Endothelial cell of umbilical vein (primary cell): ENCODE measurements at regions not wholly inside any gene's neighbourhood (a gene's known extent, or its start where the extent isn't known, plus 50 kb on each side); places are given as distances from the start of the nearest gene placed in this dataset.

ENCODE experiments used
- EZH2 ChIP-seq: IDR thresholded peaks from 2 replicates; pipeline ENCODE4 v1.6.1; 2012; ENCODE audit warnings: borderline replicate concordance, low read depth, mild to moderate bottlenecking, moderate library complexity, low read length, inconsistent platforms; ENCODE audit not compliant: severe bottlenecking
- JUN ChIP-seq: IDR thresholded peaks from 2 replicates; pipeline ENCODE4 v1.6.1; 2011; ENCODE audit warnings: borderline replicate concordance, low read depth; ENCODE audit not compliant: insufficient read length, insufficient read depth
- POLR2A ChIP-seq: IDR thresholded peaks from 2 replicates; pipeline ENCODE4 v1.6.1; 2012; ENCODE audit warnings: low read depth, mild to moderate bottlenecking, control low read depth, low read length
- POLR2AphosphoS5 ChIP-seq: IDR thresholded peaks from 2 replicates; pipeline ENCODE4 v1.6.1; 2012; ENCODE audit warnings: low read depth, mild to moderate bottlenecking, control low read depth, low read length, moderate library complexity; ENCODE audit not compliant: insufficient read depth
- TF ChIP-seq, protein P1 (sequence below), 2 donors: IDR thresholded peaks; 1 replicate in 1 of 2; 2 replicates in 1 of 2; pipeline ENCODE4 v1.5.1; 2011; ENCODE audit warnings: low read length in 2 of 2, mild to moderate bottlenecking in 2 of 2, moderate library complexity in 2 of 2, control low read depth in 1 of 2, inconsistent platforms in 1 of 2, low read depth in 1 of 2; ENCODE audit not compliant: insufficient read depth in 1 of 2; ENCODE audit errors: extremely low read depth in 1 of 2

- TF ChIP-seq POLR2AphosphoS5, result no peak
- no peak for TF ChIP-seq JUN
- no peak for TF ChIP-seq POLR2A
- TF ChIP-seq, protein P1, sequence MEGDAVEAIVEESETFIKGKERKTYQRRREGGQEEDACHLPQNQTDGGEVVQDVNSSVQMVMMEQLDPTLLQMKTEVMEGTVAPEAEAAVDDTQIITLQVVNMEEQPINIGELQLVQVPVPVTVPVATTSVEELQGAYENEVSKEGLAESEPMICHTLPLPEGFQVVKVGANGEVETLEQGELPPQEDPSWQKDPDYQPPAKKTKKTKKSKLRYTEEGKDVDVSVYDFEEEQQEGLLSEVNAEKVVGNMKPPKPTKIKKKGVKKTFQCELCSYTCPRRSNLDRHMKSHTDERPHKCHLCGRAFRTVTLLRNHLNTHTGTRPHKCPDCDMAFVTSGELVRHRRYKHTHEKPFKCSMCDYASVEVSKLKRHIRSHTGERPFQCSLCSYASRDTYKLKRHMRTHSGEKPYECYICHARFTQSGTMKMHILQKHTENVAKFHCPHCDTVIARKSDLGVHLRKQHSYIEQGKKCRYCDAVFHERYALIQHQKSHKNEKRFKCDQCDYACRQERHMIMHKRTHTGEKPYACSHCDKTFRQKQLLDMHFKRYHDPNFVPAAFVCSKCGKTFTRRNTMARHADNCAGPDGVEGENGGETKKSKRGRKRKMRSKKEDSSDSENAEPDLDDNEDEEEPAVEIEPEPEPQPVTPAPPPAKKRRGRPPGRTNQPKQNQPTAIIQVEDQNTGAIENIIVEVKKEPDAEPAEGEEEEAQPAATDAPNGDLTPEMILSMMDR (IDR thresholded peaks at IDR 0.05; ENCODE audit: extremely low read depth in 1 of 2, insufficient read depth in 1 of 2, low read depth in 1 of 2, low read length in 2 of 2), result no peak
- no peak for TF ChIP-seq EZH2
These were observed 272.5 kb downstream of the NEBL start for GRCh38 chr10:20624642-20625041.
